Neural cell (in vitro differentiated cells): ENCODE measurements at regions not wholly inside any gene's neighbourhood (a gene's known extent, or its start where the extent isn't known, plus 50 kb on each side); places are given as distances from the start of the nearest gene placed in this dataset.
"Not testable (repeated sequence)": the region's sequence is repeated elsewhere in the genome, so short reads cannot be mapped to it uniquely, and the experiment has no call there.

ENCODE experiments used
- H2AFZ ChIP-seq: fragments of 200-600, 300-800 bp; sonication (generic), shearing (Covaris generic); 2 replicates; pipeline ENCODE4 v1.6.0; 2014; ENCODE audit warnings: low read depth, mild to moderate bottlenecking, antibody characterized with exemption, low read length, moderate library complexity
- H3F3A ChIP-seq: fragments of 200-600 bp; shearing (Covaris generic); 2 replicates; pipeline ENCODE4 v1.6.1; 2016; ENCODE audit warnings: mild to moderate bottlenecking, moderate library complexity, mixed read lengths, antibody characterized with exemption, low read length; ENCODE audit not compliant: insufficient read depth, poor library complexity, severe bottlenecking
- H3K27ac ChIP-seq: fragments of 200-600, 300-800 bp; sonication (generic), shearing (Covaris generic); 2 replicates; pipeline ENCODE4 v1.5.1; 2014; ENCODE audit warnings: mild to moderate bottlenecking, low read length, moderate library complexity
- H3K27me3 ChIP-seq: fragments of 300-800, 200-600 bp; sonication (generic), shearing (Covaris generic); 2 replicates; pipeline ENCODE4 v1.6.0; 2014; ENCODE audit warnings: mild to moderate bottlenecking, low read depth, low read length, moderate library complexity; ENCODE audit not compliant: insufficient read depth
- H3K36me3 ChIP-seq: fragments of 300-800, 200-600 bp; sonication (generic), shearing (Covaris generic); 2 replicates; pipeline ENCODE4 v1.5.1; 2014; ENCODE audit warnings: mild to moderate bottlenecking, antibody characterized with exemption, low read length, moderate library complexity; ENCODE audit not compliant: insufficient read depth
- H3K4me2 ChIP-seq: fragments of 300-800, 200-600 bp; sonication (generic), shearing (Covaris generic); 2 replicates; pipeline ENCODE4 v1.6.0; 2014; ENCODE audit warnings: mild to moderate bottlenecking, low read length
- H3K4me3 ChIP-seq: fragments of 300-800, 200-600 bp; sonication (generic), shearing (Covaris generic); 2 replicates; pipeline ENCODE4 v1.5.1; 2014; ENCODE audit warnings: mild to moderate bottlenecking, low read length, moderate library complexity
- H3K79me2 ChIP-seq: fragments of 200-600 bp; shearing (Covaris generic); replicated peaks from 2 replicates; pipeline ENCODE4 v1.6.0; 2014; ENCODE audit warnings: mild to moderate bottlenecking, low read length, moderate library complexity; ENCODE audit not compliant: insufficient read depth
- H3K9ac ChIP-seq: fragments of 300-800, 200-600 bp; sonication (generic), shearing (Covaris generic); 2 replicates; pipeline ENCODE4 v1.6.1; 2016; ENCODE audit warnings: mild to moderate bottlenecking, low read length, mixed read lengths
- H3K9me2 ChIP-seq: fragments of 200-600 bp; shearing (Covaris generic); 2 replicates; pipeline ENCODE4 v1.6.1; 2016; ENCODE audit warnings: mild to moderate bottlenecking, low read length, mixed read lengths; ENCODE audit not compliant: insufficient read depth
- H3K9me3 ChIP-seq: fragments of 200-600, 300-800 bp; sonication (generic), shearing (Covaris generic); 2 replicates; pipeline ENCODE4 v1.6.1; 2016; ENCODE audit warnings: mild to moderate bottlenecking, mixed run types, low read length, moderate library complexity, mixed read lengths
- H4K20me1 ChIP-seq: fragments of 200-600 bp; shearing (Covaris generic); 2 replicates; pipeline ENCODE4 v1.6.1; 2016; ENCODE audit warnings: mild to moderate bottlenecking, mixed run types; ENCODE audit not compliant: insufficient read depth
- EP300 ChIP-seq: fragments of 450-650 bp; conservative IDR thresholded peaks from 2 replicates; pipeline ENCODE4 v1.6.1; 2014; ENCODE audit warnings: antibody characterized with exemption, mild to moderate bottlenecking, moderate library complexity; ENCODE audit not compliant: poor library complexity, severe bottlenecking
- EZH2 ChIP-seq: fragments of 200-600, 300-800 bp; shearing (Covaris generic), sonication (generic); IDR thresholded peaks from 2 replicates; pipeline ENCODE4 v1.6.1; 2014; ENCODE audit warnings: antibody characterized with exemption, low read length, borderline replicate concordance, mild to moderate bottlenecking; ENCODE audit not compliant: insufficient read depth, poor library complexity, severe bottlenecking
- MXI1 ChIP-seq: fragments of 450-650 bp; conservative IDR thresholded peaks from 2 replicates; pipeline ENCODE4 v1.6.1; 2014; ENCODE audit warnings: antibody characterized with exemption, mild to moderate bottlenecking; ENCODE audit not compliant: poor library complexity, severe bottlenecking
- POLR2AphosphoS5 ChIP-seq: IDR thresholded peaks from 2 replicates; pipeline ENCODE4 v1.6.1; 2012
- RAD21 ChIP-seq: fragments of 450-650 bp; conservative IDR thresholded peaks from 2 replicates; pipeline ENCODE4 v1.6.1; 2014; ENCODE audit warnings: antibody characterized with exemption, mild to moderate bottlenecking, moderate library complexity
- REST ChIP-seq: IDR thresholded peaks from 2 replicates; pipeline ENCODE4 v1.6.1; 2012; ENCODE audit warnings: borderline replicate concordance
- SMC3 ChIP-seq: fragments of 450-650 bp; conservative IDR thresholded peaks from 2 replicates; pipeline ENCODE4 v1.6.1; 2014; ENCODE audit warnings: antibody characterized with exemption, mild to moderate bottlenecking, moderate library complexity; ENCODE audit not compliant: poor library complexity
- TAF1 ChIP-seq: IDR thresholded peaks from 2 replicates; pipeline ENCODE4 v1.6.1; 2012; ENCODE audit warnings: low read depth
- TF ChIP-seq, protein P1 (sequence below): fragments of 450-650 bp; IDR thresholded peaks from 2 replicates; pipeline ENCODE4 v1.5.1; 2014; ENCODE audit warnings: antibody characterized with exemption, mild to moderate bottlenecking, moderate library complexity; ENCODE audit not compliant: poor library complexity, severe bottlenecking

DNA sequence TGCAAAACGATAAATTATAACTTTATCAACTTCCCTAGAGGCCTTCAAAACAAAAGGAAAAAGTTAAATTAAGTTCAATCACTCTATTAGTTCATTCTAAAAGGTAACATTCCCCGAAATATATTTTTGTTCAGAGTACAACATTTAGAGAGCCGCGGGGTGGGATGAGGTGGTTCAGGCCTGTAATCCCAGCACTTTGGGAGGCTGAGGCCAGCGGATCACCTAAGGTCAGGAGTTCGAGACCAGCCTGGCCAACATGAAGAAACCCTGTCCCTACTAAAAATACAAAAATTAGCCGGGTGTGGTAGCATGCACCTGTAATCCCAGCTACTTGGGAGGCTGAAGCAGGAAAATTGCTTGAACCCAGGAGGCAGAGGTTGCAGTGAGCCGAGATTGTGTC is 60.9 kb upstream of the ZNF217 start:
- not testable (repeated sequence) for H2AFZ ChIP-seq, H3K9ac ChIP-seq, H3K27ac ChIP-seq, H4K20me1 ChIP-seq, H3K4me3 ChIP-seq, H3F3A ChIP-seq, H3K4me2 ChIP-seq, H3K79me2 ChIP-seq, H3K9me2 ChIP-seq, H3K27me3 ChIP-seq, H3K36me3 ChIP-seq, H3K9me3 ChIP-seq

DNA sequence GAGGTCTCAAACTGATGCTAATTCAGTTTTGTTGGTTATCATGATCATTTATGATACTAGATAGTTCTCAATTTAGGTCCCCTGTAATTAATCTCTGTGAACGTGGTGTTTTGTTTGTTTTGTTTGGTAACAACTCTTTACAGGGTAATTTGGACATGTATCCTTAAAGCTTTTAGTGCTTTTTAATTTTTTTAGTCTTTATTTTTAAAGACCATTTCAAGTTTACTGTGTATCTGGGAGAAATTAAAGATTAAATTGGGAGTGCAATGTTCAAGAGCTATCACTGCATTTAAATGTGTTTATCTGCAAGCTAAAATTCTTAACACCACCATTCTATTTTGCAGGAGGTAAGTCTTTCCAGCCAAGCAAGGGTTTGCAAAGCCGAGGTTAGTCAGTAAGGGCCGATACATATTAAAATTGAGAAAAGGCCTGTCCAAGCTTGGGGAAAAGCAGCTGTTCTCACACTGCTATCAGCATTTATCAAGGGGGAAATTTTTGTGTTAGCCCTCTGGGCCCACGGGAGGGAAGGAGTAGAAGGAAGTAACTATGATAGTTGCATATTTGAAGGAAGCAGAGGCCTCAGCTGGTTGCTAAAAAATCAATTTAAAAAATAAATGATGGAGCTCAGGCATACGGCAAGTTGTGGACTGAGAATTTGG is 59.3 kb upstream of the ZNF217 start:
- no peaks in the 10 kb centered on the region for H3K36me3 ChIP-seq
- no peak overlapping the region for H3K9ac ChIP-seq
- H3K27ac ChIP-seq, result no peak overlapping the region
- H3K4me3 ChIP-seq, result no peak overlapping the region
- no peaks in the 10 kb centered on the region for H3K9me2 ChIP-seq
- TF ChIP-seq MXI1 (no peak), SMC3 (no peak), EP300 (no peak), REST (no peak), TAF1 (no peak), POLR2AphosphoS5 (no peak), EZH2 (no peak), RAD21 (no peak)
- TF ChIP-seq, protein P1, sequence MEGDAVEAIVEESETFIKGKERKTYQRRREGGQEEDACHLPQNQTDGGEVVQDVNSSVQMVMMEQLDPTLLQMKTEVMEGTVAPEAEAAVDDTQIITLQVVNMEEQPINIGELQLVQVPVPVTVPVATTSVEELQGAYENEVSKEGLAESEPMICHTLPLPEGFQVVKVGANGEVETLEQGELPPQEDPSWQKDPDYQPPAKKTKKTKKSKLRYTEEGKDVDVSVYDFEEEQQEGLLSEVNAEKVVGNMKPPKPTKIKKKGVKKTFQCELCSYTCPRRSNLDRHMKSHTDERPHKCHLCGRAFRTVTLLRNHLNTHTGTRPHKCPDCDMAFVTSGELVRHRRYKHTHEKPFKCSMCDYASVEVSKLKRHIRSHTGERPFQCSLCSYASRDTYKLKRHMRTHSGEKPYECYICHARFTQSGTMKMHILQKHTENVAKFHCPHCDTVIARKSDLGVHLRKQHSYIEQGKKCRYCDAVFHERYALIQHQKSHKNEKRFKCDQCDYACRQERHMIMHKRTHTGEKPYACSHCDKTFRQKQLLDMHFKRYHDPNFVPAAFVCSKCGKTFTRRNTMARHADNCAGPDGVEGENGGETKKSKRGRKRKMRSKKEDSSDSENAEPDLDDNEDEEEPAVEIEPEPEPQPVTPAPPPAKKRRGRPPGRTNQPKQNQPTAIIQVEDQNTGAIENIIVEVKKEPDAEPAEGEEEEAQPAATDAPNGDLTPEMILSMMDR, result no peak
- no peak overlapping the region for H3K4me2 ChIP-seq
- no peaks in the 10 kb centered on the region for H3K79me2 ChIP-seq
- no peaks in the 10 kb centered on the region for H3F3A ChIP-seq
- H4K20me1 ChIP-seq, result no peaks in the 10 kb centered on the region
- no peaks in the 10 kb centered on the region for H3K9me3 ChIP-seq
- H2AFZ ChIP-seq, result no peak overlapping the region
- H3K27me3 ChIP-seq, result no peaks in the 10 kb centered on the region
